ENCODE measurements at regions not wholly inside any gene's neighbourhood (a gene's known extent, or its start where the extent isn't known, plus 50 kb on each side); places are given as distances from the start of the nearest gene placed in this dataset.

DNA sequence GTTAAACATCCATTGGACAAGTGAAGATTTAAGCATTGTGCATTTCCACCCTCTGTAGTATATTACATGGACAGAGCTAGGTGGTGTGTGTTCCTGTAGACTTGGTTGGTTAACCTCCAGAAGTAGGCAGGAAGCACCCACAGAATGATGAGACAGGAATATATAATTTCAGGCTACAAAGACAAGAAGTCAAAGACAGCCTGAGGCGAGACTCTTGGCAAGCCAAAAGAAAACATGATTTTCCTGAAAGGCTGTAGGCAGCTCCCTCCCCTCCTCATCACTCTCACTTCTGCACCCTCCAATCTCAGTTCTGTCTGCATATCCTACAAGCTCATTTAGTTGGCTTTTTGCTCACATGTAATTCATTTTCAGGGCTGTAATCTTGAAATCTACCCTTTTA, 110.0 kb upstream of the SLC35B3 start:
- TF ChIP-seq, protein P1, sequence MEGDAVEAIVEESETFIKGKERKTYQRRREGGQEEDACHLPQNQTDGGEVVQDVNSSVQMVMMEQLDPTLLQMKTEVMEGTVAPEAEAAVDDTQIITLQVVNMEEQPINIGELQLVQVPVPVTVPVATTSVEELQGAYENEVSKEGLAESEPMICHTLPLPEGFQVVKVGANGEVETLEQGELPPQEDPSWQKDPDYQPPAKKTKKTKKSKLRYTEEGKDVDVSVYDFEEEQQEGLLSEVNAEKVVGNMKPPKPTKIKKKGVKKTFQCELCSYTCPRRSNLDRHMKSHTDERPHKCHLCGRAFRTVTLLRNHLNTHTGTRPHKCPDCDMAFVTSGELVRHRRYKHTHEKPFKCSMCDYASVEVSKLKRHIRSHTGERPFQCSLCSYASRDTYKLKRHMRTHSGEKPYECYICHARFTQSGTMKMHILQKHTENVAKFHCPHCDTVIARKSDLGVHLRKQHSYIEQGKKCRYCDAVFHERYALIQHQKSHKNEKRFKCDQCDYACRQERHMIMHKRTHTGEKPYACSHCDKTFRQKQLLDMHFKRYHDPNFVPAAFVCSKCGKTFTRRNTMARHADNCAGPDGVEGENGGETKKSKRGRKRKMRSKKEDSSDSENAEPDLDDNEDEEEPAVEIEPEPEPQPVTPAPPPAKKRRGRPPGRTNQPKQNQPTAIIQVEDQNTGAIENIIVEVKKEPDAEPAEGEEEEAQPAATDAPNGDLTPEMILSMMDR (IDR thresholded peaks at IDR 0.05) = no peak
- no peak for TF ChIP-seq SIN3A (IDR thresholded peaks at IDR 0.05; ENCODE audit: borderline replicate concordance, insufficient read depth, low read depth, low read length)

Measured in Panc1 (cell line).